ENCODE measurements at regions not wholly inside any gene's neighbourhood (a gene's known extent, or its start where the extent isn't known, plus 50 kb on each side); places are given as distances from the start of the nearest gene placed in this dataset.
"Not testable (repeated sequence)": the region's sequence is repeated elsewhere in the genome, so short reads cannot be mapped to it uniquely, and the experiment has no call there.

- no peak for DNase-seq
These were observed 786.3 kb downstream of the SORCS1 start for GRCh38 chr10:106378251-106378650.

GRCh38 chr10:106370751-106371150 lies 793.8 kb downstream of the SORCS1 start:
- no peak for DNase-seq

- no peak for DNase-seq
These were observed 803.6 kb downstream of the SORCS1 start for GRCh38 chr10:106360870-106361269.

GRCh38 chr10:106355450-106355849 lies 809.1 kb downstream of the SORCS1 start:
- no peak for DNase-seq

- no peak for DNase-seq
These were observed 815.6 kb downstream of the SORCS1 start for GRCh38 chr10:106348933-106349332.

GRCh38 chr10:106347547-106347946 lies 817.0 kb downstream of the SORCS1 start:
- no peak for DNase-seq

- DNase-seq = not testable (repeated sequence)
These were observed 821.0 kb downstream of the SORCS1 start for GRCh38 chr10:106343539-106343938.

GRCh38 chr10:106341356-106341755 lies 823.1 kb downstream of the SORCS1 start:
- no peak for DNase-seq

- no peak for DNase-seq
These were observed 826.0 kb downstream of the SORCS1 start for GRCh38 chr10:106338486-106338885.

GRCh38 chr10:106336874-106337273 lies 827.6 kb downstream of the SORCS1 start:
- no peak for DNase-seq

GRCh38 chr10:106327747-106328146 lies 836.8 kb downstream of the SORCS1 start:
- no peak for DNase-seq

GRCh38 chr10:106320876-106321275 lies 843.6 kb downstream of the SORCS1 start:
- no peak for DNase-seq

- no peak for DNase-seq
These were observed 844.4 kb downstream of the SORCS1 start for GRCh38 chr10:106320078-106320477.

GRCh38 chr10:106317554-106317953 lies 847.0 kb downstream of the SORCS1 start:
- DNase-seq = no peak

GRCh38 chr10:106313041-106313440 lies 851.5 kb downstream of the SORCS1 start:
- DNase-seq = no peak

GRCh38 chr10:106312087-106312486 lies 852.4 kb downstream of the SORCS1 start:
- DNase-seq = no peak

GRCh38 chr10:106311590-106311989 lies 852.9 kb downstream of the SORCS1 start:
- DNase-seq = no peak

GRCh38 chr10:106310596-106310995 lies 853.9 kb downstream of the SORCS1 start:
- no peak for DNase-seq

GRCh38 chr10:106309376-106309775 lies 855.1 kb downstream of the SORCS1 start:
- DNase-seq = no peak

GRCh38 chr10:106308284-106308683 lies 856.2 kb downstream of the SORCS1 start:
- no peak for DNase-seq

GRCh38 chr10:106304056-106304455 lies 860.5 kb downstream of the SORCS1 start:
- no peak for DNase-seq

GRCh38 chr10:106302961-106303360 lies 861.5 kb downstream of the SORCS1 start:
- no peak for DNase-seq

GRCh38 chr10:106301146-106301545 lies 863.4 kb downstream of the SORCS1 start:
- no peak for DNase-seq

GRCh38 chr10:106296750-106297392 lies 867.6 kb downstream of the SORCS1 start:
- no peak for DNase-seq

GRCh38 chr10:106284802-106285587 lies 879.5 kb downstream of the SORCS1 start:
- DNase-seq = no peak

Data from activated CD4-positive, alpha-beta T cell treated with anti-CD3 and anti-CD28 coated beads, Interleukin-2, amount 50 U/mL, for 16 hours (primary cell).